ENCODE measurements at regions not wholly inside any gene's neighbourhood (a gene's known extent, or its start where the extent isn't known, plus 50 kb on each side); places are given as distances from the start of the nearest gene placed in this dataset.
"Not testable (repeated sequence)": the region's sequence is repeated elsewhere in the genome, so short reads cannot be mapped to it uniquely, and the experiment has no call there.

DNA sequence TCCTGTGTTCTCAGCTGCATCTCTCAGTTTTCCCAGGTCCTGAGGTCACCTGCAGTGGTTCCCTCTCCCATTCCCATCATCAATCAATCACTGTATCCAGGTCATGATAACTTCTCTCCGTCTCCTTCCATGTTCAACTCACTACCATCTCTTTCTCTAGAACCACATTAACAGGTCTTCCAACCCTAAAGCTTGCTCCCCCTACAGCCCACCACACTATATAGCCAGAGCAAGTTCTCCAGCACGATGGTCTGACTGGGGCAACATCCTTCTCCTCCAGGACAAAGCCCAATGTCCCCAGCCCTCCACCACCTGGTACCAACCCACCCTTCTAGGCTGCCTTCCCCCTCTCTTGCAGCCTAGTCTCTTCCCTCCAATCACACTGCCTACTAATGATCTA is 241.6 kb downstream of the CDK5RAP2 start:
- DNase-seq (ENCODE audit: low read depth), result no peak

DNA sequence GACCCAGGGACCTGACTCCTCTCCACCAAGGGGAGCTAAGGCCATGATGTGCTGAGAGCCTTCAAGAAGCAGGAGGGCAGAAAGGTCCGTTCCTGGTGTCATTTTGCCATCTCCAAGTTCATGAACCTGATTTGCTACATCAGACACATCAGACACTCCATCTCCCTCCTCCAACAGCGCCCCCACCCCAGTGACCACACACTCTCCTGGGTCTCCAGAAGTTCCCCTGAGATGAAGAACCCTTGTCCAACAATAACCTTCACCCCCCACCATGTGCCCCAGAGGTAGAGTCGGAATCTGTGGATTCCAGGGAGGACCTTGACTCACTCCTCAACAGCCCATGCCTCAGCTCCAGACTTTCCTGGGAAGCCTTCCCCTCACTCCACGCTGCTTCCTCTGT is 242.8 kb downstream of the CDK5RAP2 start:
- DNase-seq (ENCODE audit: low read depth), result no peak

GRCh38 chr9:120336753-120337090 is 243.2 kb downstream of the CDK5RAP2 start:
- no peak for DNase-seq (ENCODE audit: low read depth)

GRCh38 chr9:120336021-120336752 is 243.8 kb downstream of the CDK5RAP2 start:
- no peak for DNase-seq (ENCODE audit: low read depth)

DNA sequence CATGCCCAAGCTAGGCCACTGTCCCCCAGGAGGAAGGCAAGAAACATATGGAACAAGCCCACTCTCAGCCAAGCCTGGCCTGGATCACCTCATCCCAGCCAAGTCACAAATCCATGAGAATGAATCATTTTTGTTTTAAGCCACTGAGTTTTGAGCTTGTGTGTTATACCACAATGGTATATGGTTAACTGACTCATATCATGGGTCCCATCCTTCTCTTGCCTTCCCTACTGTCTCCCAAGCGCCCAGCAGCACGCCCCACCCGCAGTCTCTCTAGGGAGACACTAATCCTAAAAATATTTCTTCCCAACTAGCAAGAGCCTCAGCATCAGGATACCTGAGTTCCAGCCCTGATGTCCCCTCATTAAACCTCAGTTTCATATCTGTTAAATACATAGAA is 248.1 kb downstream of the CDK5RAP2 start:
- DNase-seq (ENCODE audit: low read depth), result no peak

- DNase-seq (ENCODE audit: low read depth), result no peak
Measured at GRCh38 chr9:120330031-120330430, 249.9 kb downstream of the CDK5RAP2 start.

DNA sequence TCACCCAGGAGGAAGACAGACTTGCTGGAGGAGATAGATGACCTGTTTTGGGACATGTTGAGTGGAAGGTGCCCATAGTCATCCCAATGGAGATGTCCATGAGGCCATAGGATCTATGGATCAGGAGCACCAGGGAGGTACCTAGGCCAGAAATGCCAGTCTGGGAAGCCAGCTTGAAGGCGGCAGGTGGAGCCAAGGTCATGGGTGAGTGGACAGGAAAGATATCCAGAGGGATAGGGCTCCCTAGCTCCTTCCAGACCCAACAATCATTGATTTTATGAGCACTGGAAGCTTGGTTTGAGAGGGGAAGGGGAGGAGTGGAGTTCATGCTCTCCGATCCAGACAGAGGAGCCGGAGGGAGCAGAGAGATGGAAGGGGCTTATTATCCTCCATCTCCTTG is 252.6 kb downstream of the CDK5RAP2 start:
- no peak for DNase-seq (ENCODE audit: low read depth)

- DNase-seq (ENCODE audit: low read depth), result no peak
Measured at GRCh38 chr9:120326049-120326693, 253.8 kb downstream of the CDK5RAP2 start.

GRCh38 chr9:120324996-120325642 is 254.8 kb downstream of the CDK5RAP2 start:
- no peak for DNase-seq (ENCODE audit: low read depth)

- no peak for DNase-seq (ENCODE audit: low read depth)
Measured at GRCh38 chr9:120324461-120324860, 255.5 kb downstream of the CDK5RAP2 start.

GRCh38 chr9:120323125-120323524 is 256.8 kb downstream of the CDK5RAP2 start:
- no peak for DNase-seq (ENCODE audit: low read depth)

DNA sequence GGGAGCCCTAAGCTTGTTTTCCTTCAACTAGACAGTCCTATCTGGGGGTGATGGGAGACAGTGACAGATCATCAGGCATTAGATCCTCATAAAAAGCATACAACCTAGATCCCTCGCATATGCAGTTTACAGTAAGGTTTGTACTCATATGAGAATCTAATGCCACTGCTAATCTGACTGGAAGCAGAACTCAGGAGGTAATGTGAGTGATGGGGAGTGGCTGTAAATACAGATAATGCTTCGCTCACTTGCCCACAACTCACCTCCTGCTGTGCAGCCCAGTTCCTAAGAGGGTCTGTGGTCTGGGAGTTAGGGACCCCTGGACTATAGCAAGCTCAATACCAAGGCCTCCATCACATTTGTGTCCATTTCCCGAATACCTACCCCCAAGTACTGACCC is 260.5 kb downstream of the CDK5RAP2 start:
- no peak for DNase-seq (ENCODE audit: low read depth)

GRCh38 chr9:120315154-120315553 is 264.8 kb downstream of the CDK5RAP2 start:
- no peak for DNase-seq (ENCODE audit: low read depth)

DNA sequence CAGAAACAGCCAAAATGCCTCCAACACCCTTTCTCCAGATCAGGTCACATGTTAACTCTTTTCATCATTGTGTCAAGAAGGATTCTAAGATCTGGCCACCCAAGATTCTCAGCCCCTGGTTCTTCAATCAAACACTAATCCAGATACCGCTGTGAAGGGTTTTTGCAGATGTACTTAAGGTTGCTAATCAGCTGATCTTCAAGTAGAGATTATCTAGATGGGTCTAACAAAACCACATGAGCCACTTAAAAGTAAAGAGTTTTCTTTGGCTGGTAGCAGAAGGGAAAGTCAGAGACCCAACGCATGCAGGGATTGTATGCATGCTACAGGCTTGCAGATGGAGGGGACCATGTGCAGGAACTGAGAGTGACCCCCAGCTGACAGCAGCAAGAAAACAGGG is 267.9 kb downstream of the CDK5RAP2 start:
- no peak for DNase-seq (ENCODE audit: low read depth)

DNA sequence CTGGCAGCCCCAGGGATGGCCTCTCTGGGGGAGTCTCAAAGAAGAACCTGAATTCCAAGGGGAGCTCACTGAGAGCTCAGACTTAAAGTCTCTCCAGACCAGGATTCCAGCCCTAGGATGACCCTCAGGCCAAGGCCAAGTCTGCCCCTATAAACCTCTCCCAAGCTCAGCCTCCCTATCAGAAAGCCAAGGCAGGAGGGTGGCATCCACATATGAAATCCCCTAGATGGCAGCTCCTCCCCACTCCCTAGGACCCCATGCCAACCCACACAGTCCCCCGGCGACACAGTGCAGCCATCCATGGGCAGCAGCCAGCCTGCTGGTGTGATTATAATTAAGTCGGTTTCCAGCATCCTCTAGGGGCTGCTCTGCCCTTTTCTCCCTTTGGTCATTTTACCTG is 269.9 kb downstream of the CDK5RAP2 start:
- no peak for DNase-seq (ENCODE audit: low read depth)

DNA sequence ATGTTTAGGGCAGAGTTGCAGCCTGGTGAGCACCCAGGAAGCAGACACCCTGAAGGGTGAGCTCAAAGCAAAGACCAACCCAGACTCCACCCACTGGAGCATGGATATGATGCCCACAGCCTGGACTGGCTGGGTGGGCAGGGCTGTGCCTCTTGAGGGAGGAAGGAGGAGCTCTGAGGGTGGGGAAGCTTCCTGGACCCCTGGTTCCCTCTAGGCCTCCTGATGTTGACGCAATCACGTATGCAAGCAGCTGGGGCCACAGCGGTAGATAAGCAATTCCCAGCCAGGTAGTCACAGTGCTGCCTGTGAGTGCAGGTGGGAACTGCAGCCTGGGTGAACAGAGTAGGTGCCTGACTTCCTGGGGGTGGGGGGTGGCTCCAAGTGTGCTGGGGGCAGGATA is 271.5 kb downstream of the CDK5RAP2 start:
- no peak for DNase-seq (ENCODE audit: low read depth)

- no peak for DNase-seq (ENCODE audit: low read depth)
Measured at GRCh38 chr9:120307599-120307998, 272.4 kb downstream of the CDK5RAP2 start.

DNA sequence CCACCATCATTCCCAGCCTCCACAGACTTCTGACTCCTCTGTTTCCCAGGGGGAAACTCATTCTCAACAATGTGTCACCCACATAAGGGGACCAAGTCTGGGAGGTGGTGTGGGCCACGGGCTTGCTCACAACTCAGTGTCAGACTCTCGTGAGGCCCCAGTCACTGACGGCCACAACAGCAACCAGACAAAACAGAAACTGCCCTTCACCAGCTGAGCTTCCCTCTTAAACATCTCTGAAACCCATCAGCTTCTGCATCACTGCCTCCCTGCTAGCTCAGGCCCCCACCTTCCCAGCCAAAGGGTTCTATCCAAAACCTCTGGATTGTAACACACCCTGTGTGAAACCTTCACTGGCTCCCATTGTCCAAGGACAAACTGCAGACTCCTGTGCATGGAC is 273.4 kb downstream of the CDK5RAP2 start:
- no peak for DNase-seq (ENCODE audit: low read depth)

DNA sequence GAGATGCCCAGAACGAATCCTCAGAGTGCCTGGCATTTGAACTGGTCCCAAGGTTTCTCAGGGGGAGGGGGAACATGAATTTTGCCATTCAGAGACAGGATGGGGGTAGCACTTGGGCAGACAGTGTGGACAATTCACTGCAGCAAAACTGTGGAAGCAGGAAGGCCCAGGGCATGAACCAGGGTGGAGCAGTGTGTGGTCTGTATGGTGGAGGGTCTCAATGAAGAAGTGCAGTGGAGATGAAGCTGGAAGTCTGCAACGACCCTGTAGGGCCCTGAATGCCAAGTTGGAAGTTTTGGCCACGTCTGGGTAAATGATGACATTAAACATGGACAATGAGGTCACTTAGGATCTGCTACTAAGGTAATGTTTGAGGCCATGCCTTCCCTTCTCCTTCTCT is 273.9 kb downstream of the CDK5RAP2 start:
- no peak for DNase-seq (ENCODE audit: low read depth)

GRCh38 chr9:120304896-120305295 is 275.1 kb downstream of the CDK5RAP2 start:
- DNase-seq (ENCODE audit: low read depth), result not testable (repeated sequence)

DNA sequence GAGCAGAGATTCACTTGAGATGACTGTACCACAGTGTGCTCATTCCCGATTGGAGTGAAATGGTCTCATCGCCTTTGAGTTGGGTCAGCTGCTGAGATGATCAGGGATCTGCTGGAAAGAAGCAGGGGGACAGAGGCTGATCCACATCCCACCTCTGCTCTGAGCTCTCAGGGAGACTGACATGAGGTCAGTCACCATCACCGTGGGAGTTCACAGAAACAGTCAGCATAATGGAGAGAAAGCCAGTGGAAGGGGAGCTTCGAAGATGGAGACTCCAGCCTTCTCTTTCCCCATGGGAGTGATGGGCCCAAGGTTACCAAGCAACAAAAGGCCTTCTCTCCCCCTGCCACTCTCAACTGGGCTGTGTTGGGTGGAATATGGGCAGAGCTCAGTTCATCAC is 276.4 kb downstream of the CDK5RAP2 start:
- no peak for DNase-seq (ENCODE audit: low read depth)

DNA sequence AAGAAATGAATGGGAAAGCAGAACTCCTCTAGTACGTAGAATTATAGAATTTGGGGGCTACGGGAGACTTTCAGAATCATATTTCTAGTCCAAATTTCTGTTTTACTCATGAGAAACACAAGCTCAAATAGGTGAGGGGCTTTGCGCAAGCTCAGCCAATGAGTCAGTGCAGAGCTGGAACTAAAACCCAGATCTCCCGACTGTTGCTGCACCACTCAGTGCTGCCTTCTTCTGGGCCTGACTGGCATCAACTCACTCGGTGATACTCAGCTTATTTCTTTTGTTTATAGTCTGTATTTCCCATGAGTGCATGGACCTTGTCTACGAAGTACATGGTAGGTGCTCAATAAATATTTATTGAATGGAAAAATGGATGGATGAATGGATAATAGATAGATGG is 280.2 kb downstream of the CDK5RAP2 start:
- no peak for DNase-seq (ENCODE audit: low read depth)

DNA sequence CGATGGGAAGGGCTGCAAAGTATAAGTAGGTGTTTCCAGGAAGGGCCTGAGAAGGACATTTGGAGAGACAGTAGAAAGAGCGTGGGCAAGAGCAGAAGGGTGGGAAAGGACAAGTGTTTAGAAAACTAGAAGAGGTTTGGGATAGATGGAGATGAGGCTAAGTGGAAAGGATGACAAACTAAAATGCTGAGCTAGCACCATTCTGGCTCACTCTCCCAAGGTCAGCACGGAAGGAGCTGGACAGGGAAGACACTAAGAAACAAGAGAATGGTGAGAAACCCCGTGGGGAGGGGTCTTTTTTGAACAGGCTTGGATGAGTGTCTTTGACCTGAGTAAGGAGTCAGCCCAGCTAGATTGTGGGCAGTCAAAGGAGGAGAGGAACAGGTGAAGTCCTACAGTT is 286.0 kb downstream of the CDK5RAP2 start:
- DNase-seq (ENCODE audit: low read depth), result no peak

DNA sequence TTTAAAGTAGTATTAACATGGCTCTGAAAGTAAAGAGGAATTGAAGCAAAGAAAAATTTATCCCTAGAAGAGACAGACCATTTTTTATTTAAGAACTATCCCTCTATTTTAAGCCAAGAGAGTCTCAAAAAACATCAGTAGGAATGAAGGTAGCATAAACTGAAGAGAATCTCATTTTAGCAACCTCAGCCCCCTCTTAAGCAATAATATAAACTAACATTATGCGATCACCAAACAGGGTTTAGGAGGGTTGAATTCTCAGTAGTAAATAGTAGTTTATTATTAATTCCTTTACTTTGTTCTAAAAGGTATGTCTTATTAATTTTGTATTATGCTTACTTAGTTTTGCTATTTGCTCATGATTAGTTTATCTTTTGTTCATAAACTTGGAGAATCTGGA is 287.4 kb downstream of the CDK5RAP2 start:
- DNase-seq (ENCODE audit: low read depth), result no peak
